HS-27A (cell line): ENCODE measurements at regions not wholly inside any gene's neighbourhood (a gene's known extent, or its start where the extent isn't known, plus 50 kb on each side); places are given as distances from the start of the nearest gene placed in this dataset.
"Not testable (repeated sequence)": the region's sequence is repeated elsewhere in the genome, so short reads cannot be mapped to it uniquely, and the experiment has no call there.

ENCODE experiments used
- DNase-seq: peaks from one replicate; pipeline ENCODE4 v3.0.0-alpha.2; 2012; ENCODE audit warnings: low read depth, missing footprints

GRCh38 chr9:73095425-73095824 is 56.2 kb upstream of the ANXA1 start:
- DNase-seq, result no peak

GRCh38 chr9:73093740-73094379 is 57.8 kb upstream of the ANXA1 start:
- no peak for DNase-seq

- no peak for DNase-seq
Observed at GRCh38 chr9:73093016-73093739, 58.5 kb upstream of the ANXA1 start.

GRCh38 chr9:73091909-73092308 is 59.8 kb upstream of the ANXA1 start:
- no peak for DNase-seq

- no peak for DNase-seq
Observed at GRCh38 chr9:73090214-73090613, 61.5 kb upstream of the ANXA1 start.

- no peak for DNase-seq
Observed at GRCh38 chr9:73089304-73089985, 62.2 kb upstream of the ANXA1 start.

- not testable (repeated sequence) for DNase-seq
Observed at GRCh38 chr9:73087876-73088275, 63.8 kb upstream of the ANXA1 start.

GRCh38 chr9:73083519-73083918 is 68.1 kb upstream of the ANXA1 start:
- DNase-seq, result no peak

GRCh38 chr9:73081979-73082657 is 69.5 kb upstream of the ANXA1 start:
- DNase-seq, result peak; percentile 22

GRCh38 chr9:73080110-73080694 is 71.5 kb upstream of the ANXA1 start:
- DNase-seq, result no peak

GRCh38 chr9:73079326-73079725 is 72.3 kb upstream of the ANXA1 start:
- no peak for DNase-seq

- DNase-seq, result no peak
Observed at GRCh38 chr9:73077625-73078030, 74.0 kb upstream of the ANXA1 start.

GRCh38 chr9:73076970-73077369 is 74.7 kb upstream of the ANXA1 start:
- DNase-seq, result no peak

GRCh38 chr9:73074176-73074708 is 77.4 kb upstream of the ANXA1 start:
- peak; percentile 23 for DNase-seq

GRCh38 chr9:73073337-73074175 is 78.1 kb upstream of the ANXA1 start:
- DNase-seq, result peak; percentile 15

- DNase-seq, result no peak
Observed at GRCh38 chr9:73067074-73067473, 84.6 kb upstream of the ANXA1 start.

- DNase-seq, result no peak
Observed at GRCh38 chr9:73065439-73065838, 86.2 kb upstream of the ANXA1 start.

GRCh38 chr9:73064315-73064714 is 87.3 kb upstream of the ANXA1 start:
- no peak for DNase-seq

GRCh38 chr9:73061146-73061545 is 90.5 kb upstream of the ANXA1 start:
- DNase-seq, result no peak

GRCh38 chr9:73059247-73059646 is 92.4 kb upstream of the ANXA1 start:
- no peak for DNase-seq

GRCh38 chr9:73056245-73056644 is 95.4 kb upstream of the ANXA1 start:
- DNase-seq, result no peak
